ENCODE measurements at regions not wholly inside any gene's neighbourhood (a gene's known extent, or its start where the extent isn't known, plus 50 kb on each side); places are given as distances from the start of the nearest gene placed in this dataset.

DNA sequence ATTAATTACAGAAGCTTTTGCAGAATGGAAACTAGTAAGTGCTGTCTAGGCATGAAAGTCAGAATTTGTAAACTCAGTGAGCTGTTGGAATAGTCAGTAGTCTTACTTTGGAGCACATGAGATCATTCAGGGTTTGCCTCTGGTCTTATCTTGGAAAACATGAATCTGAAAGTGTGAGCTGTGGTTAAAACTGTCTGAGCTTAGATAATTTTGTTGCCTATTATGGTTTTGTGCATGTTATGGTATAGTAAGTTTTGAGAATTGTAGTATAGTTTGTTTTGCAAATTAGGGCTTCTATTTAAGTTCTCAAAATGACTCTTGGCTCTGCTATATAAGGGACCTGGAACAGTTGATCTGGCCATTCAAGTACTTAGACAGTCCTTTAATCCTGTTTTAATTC, 53.7 kb upstream of the TRPC4 start:
- H3K36me3 ChIP-seq (ENCODE audit: insufficient read depth, low read length): no peaks in the 10 kb centered on the region
- no peak overlapping the region for H3K4me3 ChIP-seq (ENCODE audit: low read depth, low read length, poor library complexity, severe bottlenecking)

DNA sequence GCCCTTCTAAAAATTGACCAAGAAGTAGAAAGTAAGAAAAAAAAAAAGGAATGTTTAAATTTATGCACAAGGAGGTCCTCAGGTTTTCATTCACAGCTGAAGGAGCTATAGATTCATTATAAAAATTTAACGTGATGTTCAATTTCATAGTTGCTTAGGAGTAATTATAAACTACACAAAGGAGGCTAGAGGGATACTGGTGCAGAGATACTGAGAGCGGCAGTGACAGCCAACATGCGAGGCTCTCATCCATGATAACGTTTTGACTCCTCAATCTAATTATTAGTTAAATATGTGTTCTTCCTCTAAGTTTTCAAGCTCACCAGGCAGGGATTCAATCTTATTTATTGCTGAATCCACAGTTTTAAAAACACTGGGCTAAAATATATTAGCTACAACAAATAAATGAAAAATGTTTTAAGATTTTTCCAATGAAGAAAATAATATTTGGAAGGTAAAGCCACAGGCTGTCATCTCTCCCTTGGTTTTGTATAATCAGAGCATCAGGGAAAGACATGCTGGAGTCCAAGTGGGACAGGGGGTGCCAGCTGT, 49.8 kb upstream of the TRPC4 start:
- H3K79me2 ChIP-seq (ENCODE audit: insufficient read depth, low read length): no peaks in the 10 kb centered on the region
- no peaks in the 10 kb centered on the region for H3F3A ChIP-seq (ENCODE audit: insufficient read depth, low read length)
- H3K36me3 ChIP-seq (ENCODE audit: insufficient read depth, low read length): no peaks in the 10 kb centered on the region
- H3K9me3 ChIP-seq (ENCODE audit: low read length): no peaks in the 10 kb centered on the region
- no peaks in the 10 kb centered on the region for H3K27me3 ChIP-seq (ENCODE audit: insufficient read depth, low read length)
- H4K20me1 ChIP-seq (ENCODE audit: insufficient read depth, low read length): no peaks in the 10 kb centered on the region
- no peaks in the 10 kb centered on the region for H3K4me1 ChIP-seq (ENCODE audit: insufficient read depth, low read length, severe bottlenecking)
- H2AFZ ChIP-seq (ENCODE audit: low read length): no peak overlapping the region
- no peak overlapping the region for H3K4me2 ChIP-seq (ENCODE audit: low read length)
- H3K27ac ChIP-seq (ENCODE audit: low read depth, low read length, poor library complexity, severe bottlenecking): no peak overlapping the region
- H3K9ac ChIP-seq (ENCODE audit: low read length): no peak overlapping the region
- no peaks in the 10 kb centered on the region for H3K9me2 ChIP-seq (ENCODE audit: low read depth, low read length)
- no peak overlapping the region for H3K4me3 ChIP-seq (ENCODE audit: low read depth, low read length, poor library complexity, severe bottlenecking)
- TF ChIP-seq, protein P1, sequence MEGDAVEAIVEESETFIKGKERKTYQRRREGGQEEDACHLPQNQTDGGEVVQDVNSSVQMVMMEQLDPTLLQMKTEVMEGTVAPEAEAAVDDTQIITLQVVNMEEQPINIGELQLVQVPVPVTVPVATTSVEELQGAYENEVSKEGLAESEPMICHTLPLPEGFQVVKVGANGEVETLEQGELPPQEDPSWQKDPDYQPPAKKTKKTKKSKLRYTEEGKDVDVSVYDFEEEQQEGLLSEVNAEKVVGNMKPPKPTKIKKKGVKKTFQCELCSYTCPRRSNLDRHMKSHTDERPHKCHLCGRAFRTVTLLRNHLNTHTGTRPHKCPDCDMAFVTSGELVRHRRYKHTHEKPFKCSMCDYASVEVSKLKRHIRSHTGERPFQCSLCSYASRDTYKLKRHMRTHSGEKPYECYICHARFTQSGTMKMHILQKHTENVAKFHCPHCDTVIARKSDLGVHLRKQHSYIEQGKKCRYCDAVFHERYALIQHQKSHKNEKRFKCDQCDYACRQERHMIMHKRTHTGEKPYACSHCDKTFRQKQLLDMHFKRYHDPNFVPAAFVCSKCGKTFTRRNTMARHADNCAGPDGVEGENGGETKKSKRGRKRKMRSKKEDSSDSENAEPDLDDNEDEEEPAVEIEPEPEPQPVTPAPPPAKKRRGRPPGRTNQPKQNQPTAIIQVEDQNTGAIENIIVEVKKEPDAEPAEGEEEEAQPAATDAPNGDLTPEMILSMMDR (IDR thresholded peaks at IDR 0.05; ENCODE audit: low read length): no peak
- TF ChIP-seq EZH2 (IDR thresholded peaks at IDR 0.05; ENCODE audit: borderline replicate concordance, low read length): no peak

More for the DNA sequence above, 53.7 kb upstream of the TRPC4 start:
- no peaks in the 10 kb centered on the region for H4K20me1 ChIP-seq (ENCODE audit: insufficient read depth, low read length)
- H3K9me3 ChIP-seq (ENCODE audit: low read length): no peaks in the 10 kb centered on the region
- H3K27me3 ChIP-seq (ENCODE audit: insufficient read depth, low read length): no peaks in the 10 kb centered on the region
- H3K79me2 ChIP-seq (ENCODE audit: insufficient read depth, low read length): no peaks in the 10 kb centered on the region
- H3K4me1 ChIP-seq (ENCODE audit: insufficient read depth, low read length, severe bottlenecking): no peaks in the 10 kb centered on the region
- no peak overlapping the region for H3K4me2 ChIP-seq (ENCODE audit: low read length)
- H3K9me2 ChIP-seq (ENCODE audit: low read depth, low read length): no peaks in the 10 kb centered on the region
- H2AFZ ChIP-seq (ENCODE audit: low read length): no peak overlapping the region
- H3F3A ChIP-seq (ENCODE audit: insufficient read depth, low read length): no peaks in the 10 kb centered on the region
- TF ChIP-seq EZH2 (IDR thresholded peaks at IDR 0.05; ENCODE audit: borderline replicate concordance, low read length): no peak
- TF ChIP-seq, protein P1 (IDR thresholded peaks at IDR 0.05; ENCODE audit: low read length): no peak
- no peak overlapping the region for H3K27ac ChIP-seq (ENCODE audit: low read depth, low read length, poor library complexity, severe bottlenecking)
- no peak overlapping the region for H3K9ac ChIP-seq (ENCODE audit: low read length)

Measured in OCI-LY1 (cell line).